ENCODE measurements at regions not wholly inside any gene's neighbourhood (a gene's known extent, or its start where the extent isn't known, plus 50 kb on each side); places are given as distances from the start of the nearest gene placed in this dataset.

GRCh38 chr10:128879441-128880140, 587.5 kb upstream of the MGMT start:
- 72 to 76% methylated on average over 4 of the region's 4 CpGs for WGBS, 2 donors
- no peaks in the 10 kb centered on the region for H3K4me1 ChIP-seq (ENCODE audit: control insufficient read depth in 2 of 2, insufficient read depth in 2 of 2, low read length in 1 of 2)
- H3K9me3 ChIP-seq (ENCODE audit: control insufficient read depth in 2 of 2, insufficient read depth in 1 of 2, low read depth in 1 of 2, low read length in 1 of 2), result peaks cover 6 to 8% of the 10 kb centered on the region in 2 donors
- H3K27ac ChIP-seq (ENCODE audit: low read depth in 2 of 2, low read length in 1 of 2), result no peak overlapping the region
- H3K27me3 ChIP-seq (ENCODE audit: control insufficient read depth in 1 of 2, insufficient read depth in 2 of 2, low read length in 2 of 2), result no peaks in the 10 kb centered on the region
- H3K4me3 ChIP-seq (ENCODE audit: low read depth in 1 of 2, low read length in 2 of 2), result no peak overlapping the region
- no peaks in the 10 kb centered on the region for H3K36me3 ChIP-seq (ENCODE audit: control insufficient read depth in 2 of 2, insufficient read depth in 2 of 2, low read length in 1 of 2)

DNA sequence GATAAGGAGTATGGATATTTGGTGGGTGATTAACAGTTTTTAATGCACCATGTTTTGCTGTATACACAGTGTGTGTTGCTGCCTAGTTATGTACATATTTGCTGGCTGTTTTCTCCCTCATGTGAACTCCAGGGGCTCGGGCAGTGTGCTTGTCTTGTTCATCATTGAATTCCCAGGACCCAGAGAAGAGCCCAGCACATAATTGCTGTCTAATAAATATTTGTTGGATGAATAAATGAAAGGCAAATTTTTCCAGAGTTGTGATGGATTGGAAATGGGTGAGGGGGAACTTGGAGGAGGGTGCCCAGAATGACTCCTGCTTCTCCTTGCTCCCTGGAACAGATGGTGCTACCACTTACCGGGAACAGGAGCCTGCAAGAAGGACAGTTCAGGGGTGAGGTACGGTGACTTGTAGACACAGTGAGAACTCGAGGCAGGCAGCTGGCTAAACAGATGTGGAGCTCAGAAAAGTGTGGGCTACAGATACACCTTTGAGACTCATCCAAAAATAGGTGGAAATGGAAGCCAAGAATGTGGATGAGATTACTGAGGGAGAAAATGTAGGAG, 586.8 kb upstream of the MGMT start:
- no peak overlapping the region for H3K27ac ChIP-seq (ENCODE audit: low read depth in 2 of 2, low read length in 1 of 2)
- 66 to 69% methylated on average over 4 of the region's 4 CpGs for WGBS, 2 donors
- H3K27me3 ChIP-seq (ENCODE audit: control insufficient read depth in 1 of 2, insufficient read depth in 2 of 2, low read length in 2 of 2), result no peaks in the 10 kb centered on the region
- H3K36me3 ChIP-seq (ENCODE audit: control insufficient read depth in 2 of 2, insufficient read depth in 2 of 2, low read length in 1 of 2), result no peaks in the 10 kb centered on the region
- peaks cover 8 to 9% of the 10 kb centered on the region in 2 donors for H3K9me3 ChIP-seq (ENCODE audit: control insufficient read depth in 2 of 2, insufficient read depth in 1 of 2, low read depth in 1 of 2, low read length in 1 of 2)
- no peaks in the 10 kb centered on the region for H3K4me1 ChIP-seq (ENCODE audit: control insufficient read depth in 2 of 2, insufficient read depth in 2 of 2, low read length in 1 of 2)
- no peak overlapping the region for H3K4me3 ChIP-seq (ENCODE audit: low read depth in 1 of 2, low read length in 2 of 2)

DNA sequence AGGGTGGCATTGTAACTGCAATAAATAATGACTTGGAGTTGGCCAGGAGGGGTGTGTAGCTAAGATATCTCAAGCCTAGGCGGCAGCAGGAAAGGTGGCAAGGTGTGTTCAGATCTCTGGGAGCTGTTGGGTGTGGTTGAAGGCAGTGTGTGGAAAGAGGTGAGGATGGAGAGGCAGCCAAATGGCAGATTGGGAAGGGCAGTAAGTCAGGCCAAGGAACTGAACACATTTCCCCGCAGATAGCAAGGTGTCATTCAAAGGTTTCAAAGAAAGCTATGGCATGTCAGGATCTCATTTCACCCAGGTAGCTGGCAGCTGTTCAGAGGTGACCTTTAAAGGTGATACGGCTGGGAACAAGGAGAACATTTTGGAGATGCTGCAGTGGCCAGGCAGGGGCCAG, 586.0 kb upstream of the MGMT start:
- WGBS, 2 donors, result 77 to 85% methylated on average over 3 of the region's 3 CpGs
- no peaks in the 10 kb centered on the region for H3K27me3 ChIP-seq (ENCODE audit: control insufficient read depth in 1 of 2, insufficient read depth in 2 of 2, low read length in 2 of 2)

DNA sequence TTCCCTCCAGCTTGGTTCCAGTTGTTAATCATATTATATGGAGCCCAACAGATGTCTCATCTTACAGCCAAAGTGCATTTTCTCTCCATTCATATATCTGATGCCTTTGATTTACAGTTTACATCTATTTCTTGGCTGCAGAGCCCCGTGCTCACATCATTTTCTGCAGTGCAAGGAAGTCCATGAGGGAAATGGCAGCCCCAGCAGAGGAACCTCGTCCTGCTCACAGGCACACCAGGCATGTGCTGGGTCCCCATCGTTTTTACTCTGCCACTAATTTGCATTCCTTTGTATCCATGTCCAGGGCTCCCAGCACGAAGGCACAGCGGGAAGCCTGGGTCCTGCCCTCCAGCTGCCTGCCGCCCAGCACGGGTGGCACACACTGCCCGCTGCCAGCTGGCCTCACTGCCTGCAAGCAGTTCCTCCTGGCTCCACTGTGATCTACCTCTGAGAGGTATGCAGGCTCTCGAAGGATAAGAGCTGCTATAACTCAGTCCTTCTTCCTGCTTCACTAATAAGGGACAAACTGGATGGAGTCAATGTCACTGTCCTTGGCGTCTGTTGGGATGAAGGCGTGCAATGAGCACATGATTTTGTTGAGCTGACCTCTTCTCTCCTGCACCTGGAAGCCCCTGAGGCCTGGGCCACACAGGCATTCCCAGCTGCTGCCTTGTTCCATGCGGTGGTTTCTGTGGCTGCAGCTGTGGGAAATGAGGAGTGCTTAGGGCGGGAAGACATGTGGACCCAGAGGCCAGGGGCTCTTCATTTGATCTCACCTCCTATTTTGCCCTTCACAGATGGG, 583.6 kb upstream of the MGMT start:
- 78 to 80% methylated on average over 13 of the region's 13 CpGs for WGBS, 2 donors
- Histone ChIP-seq H3K27ac (ENCODE audit: low read depth in 2 of 2, low read length in 1 of 2) (no peak overlapping the region), H3K36me3 (ENCODE audit: control insufficient read depth in 2 of 2, insufficient read depth in 2 of 2, low read length in 1 of 2) (no peaks in the 10 kb centered on the region), H3K4me1 (ENCODE audit: control insufficient read depth in 2 of 2, insufficient read depth in 2 of 2, low read length in 1 of 2) (no peaks in the 10 kb centered on the region), H3K9me3 (ENCODE audit: control insufficient read depth in 2 of 2, insufficient read depth in 1 of 2, low read depth in 1 of 2, low read length in 1 of 2) (peaks cover 10 to 21% of the 10 kb centered on the region in 2 donors), H3K27me3 (ENCODE audit: control insufficient read depth in 1 of 2, insufficient read depth in 2 of 2, low read length in 2 of 2) (no peaks in the 10 kb centered on the region), H3K4me3 (ENCODE audit: low read depth in 1 of 2, low read length in 2 of 2) (no peak overlapping the region)

More for the DNA sequence above, 586.0 kb upstream of the MGMT start:
- Histone ChIP-seq H3K4me1 (ENCODE audit: control insufficient read depth in 2 of 2, insufficient read depth in 2 of 2, low read length in 1 of 2) (no peaks in the 10 kb centered on the region), H3K27ac (ENCODE audit: low read depth in 2 of 2, low read length in 1 of 2) (no peak overlapping the region), H3K36me3 (ENCODE audit: control insufficient read depth in 2 of 2, insufficient read depth in 2 of 2, low read length in 1 of 2) (no peaks in the 10 kb centered on the region), H3K9me3 (ENCODE audit: control insufficient read depth in 2 of 2, insufficient read depth in 1 of 2, low read depth in 1 of 2, low read length in 1 of 2) (peaks cover 8 to 15% of the 10 kb centered on the region in 2 donors), H3K4me3 (ENCODE audit: low read depth in 1 of 2, low read length in 2 of 2) (no peak overlapping the region)

- Histone ChIP-seq H3K27ac (ENCODE audit: low read depth in 2 of 2, low read length in 1 of 2) (no peak overlapping the region), H3K9me3 (ENCODE audit: control insufficient read depth in 2 of 2, insufficient read depth in 1 of 2, low read depth in 1 of 2, low read length in 1 of 2) (peaks cover 10 to 21% of the 10 kb centered on the region in 2 donors), H3K27me3 (ENCODE audit: control insufficient read depth in 1 of 2, insufficient read depth in 2 of 2, low read length in 2 of 2) (no peaks in the 10 kb centered on the region), H3K4me1 (ENCODE audit: control insufficient read depth in 2 of 2, insufficient read depth in 2 of 2, low read length in 1 of 2) (no peaks in the 10 kb centered on the region), H3K36me3 (ENCODE audit: control insufficient read depth in 2 of 2, insufficient read depth in 2 of 2, low read length in 1 of 2) (no peaks in the 10 kb centered on the region), H3K4me3 (ENCODE audit: low read depth in 1 of 2, low read length in 2 of 2) (no peak overlapping the region)
- WGBS, 2 donors, result 78 to 82% methylated on average over 7 of the region's 7 CpGs
These were observed 583.0 kb upstream of the MGMT start for GRCh38 chr10:128884033-128884425.

GRCh38 chr10:128884496-128885072, 582.5 kb upstream of the MGMT start:
- Histone ChIP-seq H3K27ac (ENCODE audit: low read depth in 2 of 2, low read length in 1 of 2) (no peak overlapping the region), H3K27me3 (ENCODE audit: control insufficient read depth in 1 of 2, insufficient read depth in 2 of 2, low read length in 2 of 2) (no peaks in the 10 kb centered on the region), H3K4me1 (ENCODE audit: control insufficient read depth in 2 of 2, insufficient read depth in 2 of 2, low read length in 1 of 2) (no peaks in the 10 kb centered on the region), H3K36me3 (ENCODE audit: control insufficient read depth in 2 of 2, insufficient read depth in 2 of 2, low read length in 1 of 2) (no peaks in the 10 kb centered on the region), H3K9me3 (ENCODE audit: control insufficient read depth in 2 of 2, insufficient read depth in 1 of 2, low read depth in 1 of 2, low read length in 1 of 2) (peaks cover 7 to 21% of the 10 kb centered on the region in 2 donors), H3K4me3 (ENCODE audit: low read depth in 1 of 2, low read length in 2 of 2) (no peak overlapping the region)
- WGBS, 2 donors, result 82 to 85% methylated on average over 6 of the region's 6 CpGs

- Histone ChIP-seq H3K4me1 (ENCODE audit: control insufficient read depth in 2 of 2, insufficient read depth in 2 of 2, low read length in 1 of 2) (no peaks in the 10 kb centered on the region), H3K27me3 (ENCODE audit: control insufficient read depth in 1 of 2, insufficient read depth in 2 of 2, low read length in 2 of 2) (no peaks in the 10 kb centered on the region), H3K36me3 (ENCODE audit: control insufficient read depth in 2 of 2, insufficient read depth in 2 of 2, low read length in 1 of 2) (no peaks in the 10 kb centered on the region), H3K9me3 (ENCODE audit: control insufficient read depth in 2 of 2, insufficient read depth in 1 of 2, low read depth in 1 of 2, low read length in 1 of 2) (peaks cover 7 to 21% of the 10 kb centered on the region in 2 donors), H3K4me3 (ENCODE audit: low read depth in 1 of 2, low read length in 2 of 2) (no peak overlapping the region), H3K27ac (ENCODE audit: low read depth in 2 of 2, low read length in 1 of 2) (no peak overlapping the region)
- WGBS, 2 donors, result 90 to 91% methylated on average over 22 of the region's 22 CpGs
These were observed 581.2 kb upstream of the MGMT start for GRCh38 chr10:128885573-128886555.

- H3K27ac ChIP-seq (ENCODE audit: low read depth in 2 of 2, low read length in 1 of 2), result no peak overlapping the region
- 81 to 82% methylated on average over 3 of the region's 3 CpGs for WGBS, 2 donors
- H3K4me3 ChIP-seq (ENCODE audit: low read depth in 1 of 2, low read length in 2 of 2), result no peak overlapping the region
- peaks cover 7 to 21% of the 10 kb centered on the region in 2 donors for H3K9me3 ChIP-seq (ENCODE audit: control insufficient read depth in 2 of 2, insufficient read depth in 1 of 2, low read depth in 1 of 2, low read length in 1 of 2)
- no peaks in the 10 kb centered on the region for H3K36me3 ChIP-seq (ENCODE audit: control insufficient read depth in 2 of 2, insufficient read depth in 2 of 2, low read length in 1 of 2)
- H3K27me3 ChIP-seq (ENCODE audit: control insufficient read depth in 1 of 2, insufficient read depth in 2 of 2, low read length in 2 of 2), result no peaks in the 10 kb centered on the region
- H3K4me1 ChIP-seq (ENCODE audit: control insufficient read depth in 2 of 2, insufficient read depth in 2 of 2, low read length in 1 of 2), result no peaks in the 10 kb centered on the region
These were observed 579.2 kb upstream of the MGMT start for GRCh38 chr10:128887856-128888255.

DNA sequence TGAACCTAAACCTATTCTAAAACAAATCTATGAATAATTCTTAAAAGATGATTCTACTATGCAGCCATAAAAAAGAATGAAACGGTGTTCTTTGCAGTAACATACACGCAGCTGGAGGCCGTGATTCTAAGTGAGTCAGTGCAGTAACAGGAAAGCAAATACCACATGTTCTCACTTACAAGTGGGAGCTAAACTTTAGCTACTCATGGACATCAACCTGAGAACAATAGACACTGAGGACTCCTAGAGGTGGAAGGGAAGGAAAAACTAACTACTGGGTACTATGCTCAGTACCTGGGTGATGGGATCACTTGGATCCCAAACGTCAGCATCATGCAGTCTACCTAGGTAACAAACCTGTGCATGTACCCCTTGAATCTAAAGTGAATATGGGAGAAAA, 575.0 kb upstream of the MGMT start:
- Histone ChIP-seq H3K4me1 (ENCODE audit: control insufficient read depth in 2 of 2, insufficient read depth in 2 of 2, low read length in 1 of 2) (no peaks in the 10 kb centered on the region), H3K27me3 (ENCODE audit: control insufficient read depth in 1 of 2, insufficient read depth in 2 of 2, low read length in 2 of 2) (no peaks in the 10 kb centered on the region), H3K4me3 (ENCODE audit: low read depth in 1 of 2, low read length in 2 of 2) (no peak overlapping the region), H3K27ac (ENCODE audit: low read depth in 2 of 2, low read length in 1 of 2) (no peak overlapping the region), H3K9me3 (ENCODE audit: control insufficient read depth in 2 of 2, insufficient read depth in 1 of 2, low read depth in 1 of 2, low read length in 1 of 2) (peaks cover 2 to 3% of the 10 kb centered on the region in 2 donors), H3K36me3 (ENCODE audit: control insufficient read depth in 2 of 2, insufficient read depth in 2 of 2, low read length in 1 of 2) (no peaks in the 10 kb centered on the region)
- 79 to 80% methylated on average over 4 of the region's 4 CpGs for WGBS, 2 donors
